ENCODE measurements at regions not wholly inside any gene's neighbourhood (a gene's known extent, or its start where the extent isn't known, plus 50 kb on each side); places are given as distances from the start of the nearest gene placed in this dataset.

DNA sequence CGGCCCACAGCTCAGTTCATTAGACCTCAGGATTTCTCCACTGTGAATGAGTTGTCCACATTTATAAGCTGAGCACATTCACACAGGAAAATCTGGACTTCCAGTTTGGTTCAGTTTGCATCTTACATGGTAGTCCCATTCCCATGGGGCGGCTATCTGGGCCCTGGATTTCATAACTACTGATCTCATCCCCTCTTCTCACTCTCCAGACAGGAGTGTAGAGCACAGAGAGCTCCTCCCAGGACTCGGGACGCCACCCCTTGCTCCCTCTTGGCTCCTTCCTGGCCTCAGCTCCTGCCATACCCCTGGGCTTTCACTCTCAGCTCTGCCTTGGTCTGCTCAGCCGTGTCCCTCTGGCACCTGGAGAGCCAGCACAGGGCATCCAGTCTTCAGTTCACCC is 117.6 kb upstream of the TCERG1L start:
- TF ChIP-seq, protein P1, sequence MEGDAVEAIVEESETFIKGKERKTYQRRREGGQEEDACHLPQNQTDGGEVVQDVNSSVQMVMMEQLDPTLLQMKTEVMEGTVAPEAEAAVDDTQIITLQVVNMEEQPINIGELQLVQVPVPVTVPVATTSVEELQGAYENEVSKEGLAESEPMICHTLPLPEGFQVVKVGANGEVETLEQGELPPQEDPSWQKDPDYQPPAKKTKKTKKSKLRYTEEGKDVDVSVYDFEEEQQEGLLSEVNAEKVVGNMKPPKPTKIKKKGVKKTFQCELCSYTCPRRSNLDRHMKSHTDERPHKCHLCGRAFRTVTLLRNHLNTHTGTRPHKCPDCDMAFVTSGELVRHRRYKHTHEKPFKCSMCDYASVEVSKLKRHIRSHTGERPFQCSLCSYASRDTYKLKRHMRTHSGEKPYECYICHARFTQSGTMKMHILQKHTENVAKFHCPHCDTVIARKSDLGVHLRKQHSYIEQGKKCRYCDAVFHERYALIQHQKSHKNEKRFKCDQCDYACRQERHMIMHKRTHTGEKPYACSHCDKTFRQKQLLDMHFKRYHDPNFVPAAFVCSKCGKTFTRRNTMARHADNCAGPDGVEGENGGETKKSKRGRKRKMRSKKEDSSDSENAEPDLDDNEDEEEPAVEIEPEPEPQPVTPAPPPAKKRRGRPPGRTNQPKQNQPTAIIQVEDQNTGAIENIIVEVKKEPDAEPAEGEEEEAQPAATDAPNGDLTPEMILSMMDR (IDR thresholded peaks at IDR 0.05), result no peak
- no peak for TF ChIP-seq POLR2A (IDR thresholded peaks at IDR 0.05)

Data from body of pancreas (tissue), 4 donors.